ENCODE measurements at regions not wholly inside any gene's neighbourhood (a gene's known extent, or its start where the extent isn't known, plus 50 kb on each side); places are given as distances from the start of the nearest gene placed in this dataset.

DNA sequence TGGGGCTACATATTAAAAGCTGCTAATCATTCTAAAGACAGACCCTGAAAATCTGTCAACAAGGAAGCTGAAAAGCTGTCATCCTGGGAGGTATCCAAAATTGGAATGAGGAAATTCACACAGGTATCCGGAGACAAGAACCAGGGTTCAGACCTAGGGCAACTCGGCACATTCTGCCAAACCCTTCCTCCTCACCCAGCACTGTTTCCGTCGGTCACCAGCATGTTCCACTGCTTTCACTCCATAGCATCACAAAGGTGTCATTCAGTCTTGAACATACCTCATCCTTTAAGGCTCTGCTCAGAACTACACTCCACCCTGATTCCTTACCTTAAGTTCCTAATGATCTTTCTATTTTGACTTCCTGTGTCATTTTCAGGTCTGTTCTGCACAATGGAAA, 153.1 kb upstream of the RASA1 start:
- Histone ChIP-seq H3K4me2 (ENCODE audit: low read length) (no peak overlapping the region), H3F3A (ENCODE audit: insufficient read depth, low read length, poor library complexity, severe bottlenecking) (no peaks in the 10 kb centered on the region), H3K9ac (ENCODE audit: low read length) (no peak overlapping the region), H3K27me3 (ENCODE audit: insufficient read depth, low read depth, low read length) (no peaks in the 10 kb centered on the region), H3K4me3 (ENCODE audit: low read length) (no peak overlapping the region), H2AFZ (ENCODE audit: low read depth, low read length) (no peak overlapping the region), H3K27ac (ENCODE audit: low read length) (no peak overlapping the region), H3K79me2 (replicated peaks; ENCODE audit: insufficient read depth, low read length) (no peaks in the 10 kb centered on the region), H3K36me3 (ENCODE audit: insufficient read depth, low read length) (no peaks in the 10 kb centered on the region), H3K9me3 (ENCODE audit: low read length) (no peaks in the 10 kb centered on the region), H3K9me2 (ENCODE audit: insufficient read depth, low read length) (no peaks in the 10 kb centered on the region), H4K20me1 (ENCODE audit: insufficient read depth) (no peaks in the 10 kb centered on the region)
- TF ChIP-seq MXI1 (conservative IDR thresholded peaks at IDR 0.05; ENCODE audit: poor library complexity, severe bottlenecking): no peak
- TF ChIP-seq POLR2AphosphoS5 (IDR thresholded peaks at IDR 0.05): no peak
- TF ChIP-seq, protein P1, sequence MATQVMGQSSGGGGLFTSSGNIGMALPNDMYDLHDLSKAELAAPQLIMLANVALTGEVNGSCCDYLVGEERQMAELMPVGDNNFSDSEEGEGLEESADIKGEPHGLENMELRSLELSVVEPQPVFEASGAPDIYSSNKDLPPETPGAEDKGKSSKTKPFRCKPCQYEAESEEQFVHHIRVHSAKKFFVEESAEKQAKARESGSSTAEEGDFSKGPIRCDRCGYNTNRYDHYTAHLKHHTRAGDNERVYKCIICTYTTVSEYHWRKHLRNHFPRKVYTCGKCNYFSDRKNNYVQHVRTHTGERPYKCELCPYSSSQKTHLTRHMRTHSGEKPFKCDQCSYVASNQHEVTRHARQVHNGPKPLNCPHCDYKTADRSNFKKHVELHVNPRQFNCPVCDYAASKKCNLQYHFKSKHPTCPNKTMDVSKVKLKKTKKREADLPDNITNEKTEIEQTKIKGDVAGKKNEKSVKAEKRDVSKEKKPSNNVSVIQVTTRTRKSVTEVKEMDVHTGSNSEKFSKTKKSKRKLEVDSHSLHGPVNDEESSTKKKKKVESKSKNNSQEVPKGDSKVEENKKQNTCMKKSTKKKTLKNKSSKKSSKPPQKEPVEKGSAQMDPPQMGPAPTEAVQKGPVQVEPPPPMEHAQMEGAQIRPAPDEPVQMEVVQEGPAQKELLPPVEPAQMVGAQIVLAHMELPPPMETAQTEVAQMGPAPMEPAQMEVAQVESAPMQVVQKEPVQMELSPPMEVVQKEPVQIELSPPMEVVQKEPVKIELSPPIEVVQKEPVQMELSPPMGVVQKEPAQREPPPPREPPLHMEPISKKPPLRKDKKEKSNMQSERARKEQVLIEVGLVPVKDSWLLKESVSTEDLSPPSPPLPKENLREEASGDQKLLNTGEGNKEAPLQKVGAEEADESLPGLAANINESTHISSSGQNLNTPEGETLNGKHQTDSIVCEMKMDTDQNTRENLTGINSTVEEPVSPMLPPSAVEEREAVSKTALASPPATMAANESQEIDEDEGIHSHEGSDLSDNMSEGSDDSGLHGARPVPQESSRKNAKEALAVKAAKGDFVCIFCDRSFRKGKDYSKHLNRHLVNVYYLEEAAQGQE (IDR thresholded peaks at IDR 0.05; ENCODE audit: borderline replicate concordance): no peak
- no peak for TF ChIP-seq EZH2 (IDR thresholded peaks at IDR 0.05; ENCODE audit: borderline replicate concordance, insufficient read depth, low read length, poor library complexity, severe bottlenecking)
- TF ChIP-seq RAD21 (conservative IDR thresholded peaks at IDR 0.05): no peak
- TF ChIP-seq, protein P2, sequence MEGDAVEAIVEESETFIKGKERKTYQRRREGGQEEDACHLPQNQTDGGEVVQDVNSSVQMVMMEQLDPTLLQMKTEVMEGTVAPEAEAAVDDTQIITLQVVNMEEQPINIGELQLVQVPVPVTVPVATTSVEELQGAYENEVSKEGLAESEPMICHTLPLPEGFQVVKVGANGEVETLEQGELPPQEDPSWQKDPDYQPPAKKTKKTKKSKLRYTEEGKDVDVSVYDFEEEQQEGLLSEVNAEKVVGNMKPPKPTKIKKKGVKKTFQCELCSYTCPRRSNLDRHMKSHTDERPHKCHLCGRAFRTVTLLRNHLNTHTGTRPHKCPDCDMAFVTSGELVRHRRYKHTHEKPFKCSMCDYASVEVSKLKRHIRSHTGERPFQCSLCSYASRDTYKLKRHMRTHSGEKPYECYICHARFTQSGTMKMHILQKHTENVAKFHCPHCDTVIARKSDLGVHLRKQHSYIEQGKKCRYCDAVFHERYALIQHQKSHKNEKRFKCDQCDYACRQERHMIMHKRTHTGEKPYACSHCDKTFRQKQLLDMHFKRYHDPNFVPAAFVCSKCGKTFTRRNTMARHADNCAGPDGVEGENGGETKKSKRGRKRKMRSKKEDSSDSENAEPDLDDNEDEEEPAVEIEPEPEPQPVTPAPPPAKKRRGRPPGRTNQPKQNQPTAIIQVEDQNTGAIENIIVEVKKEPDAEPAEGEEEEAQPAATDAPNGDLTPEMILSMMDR (IDR thresholded peaks at IDR 0.05; ENCODE audit: poor library complexity, severe bottlenecking): no peak
- no peak for TF ChIP-seq SMC3 (conservative IDR thresholded peaks at IDR 0.05; ENCODE audit: poor library complexity)
- TF ChIP-seq EP300 (conservative IDR thresholded peaks at IDR 0.05; ENCODE audit: poor library complexity, severe bottlenecking): no peak
- no peak for TF ChIP-seq TAF1 (IDR thresholded peaks at IDR 0.05; ENCODE audit: low read depth)

GRCh38 chr5:87115839-87116364, 151.8 kb upstream of the RASA1 start:
- Histone ChIP-seq H2AFZ (ENCODE audit: low read depth, low read length) (no peak overlapping the region), H3K9me3 (ENCODE audit: low read length) (no peaks in the 10 kb centered on the region), H4K20me1 (ENCODE audit: insufficient read depth) (no peaks in the 10 kb centered on the region), H3K4me2 (ENCODE audit: low read length) (no peak overlapping the region), H3K36me3 (ENCODE audit: insufficient read depth, low read length) (no peaks in the 10 kb centered on the region), H3K9ac (ENCODE audit: low read length) (no peak overlapping the region), H3K27me3 (ENCODE audit: insufficient read depth, low read depth, low read length) (no peaks in the 10 kb centered on the region), H3F3A (ENCODE audit: insufficient read depth, low read length, poor library complexity, severe bottlenecking) (no peaks in the 10 kb centered on the region), H3K79me2 (replicated peaks; ENCODE audit: insufficient read depth, low read length) (no peaks in the 10 kb centered on the region), H3K4me3 (ENCODE audit: low read length) (no peak overlapping the region), H3K9me2 (ENCODE audit: insufficient read depth, low read length) (no peaks in the 10 kb centered on the region), H3K27ac (ENCODE audit: low read length) (no peak overlapping the region)
- no peak for TF ChIP-seq EP300 (conservative IDR thresholded peaks at IDR 0.05; ENCODE audit: poor library complexity, severe bottlenecking)
- no peak for TF ChIP-seq TAF1 (IDR thresholded peaks at IDR 0.05; ENCODE audit: low read depth)
- TF ChIP-seq POLR2AphosphoS5 (IDR thresholded peaks at IDR 0.05): no peak
- TF ChIP-seq MXI1 (conservative IDR thresholded peaks at IDR 0.05; ENCODE audit: poor library complexity, severe bottlenecking): no peak
- no peak for TF ChIP-seq SMC3 (conservative IDR thresholded peaks at IDR 0.05; ENCODE audit: poor library complexity)
- no peak for TF ChIP-seq RAD21 (conservative IDR thresholded peaks at IDR 0.05)
- TF ChIP-seq, protein P2 (IDR thresholded peaks at IDR 0.05; ENCODE audit: poor library complexity, severe bottlenecking): no peak
- TF ChIP-seq, protein P1 (IDR thresholded peaks at IDR 0.05; ENCODE audit: borderline replicate concordance): no peak
- no peak for TF ChIP-seq EZH2 (IDR thresholded peaks at IDR 0.05; ENCODE audit: borderline replicate concordance, insufficient read depth, low read length, poor library complexity, severe bottlenecking)

Data from neural cell (in vitro differentiated cells).